ENCODE measurements at regions not wholly inside any gene's neighbourhood (a gene's known extent, or its start where the extent isn't known, plus 50 kb on each side); places are given as distances from the start of the nearest gene placed in this dataset.

GRCh38 chr12:93181409-93181965, 196.2 kb upstream of the NUDT4 start:
- POLR2A ChIA-PET (ENCODE audit: partially characterized antibody): no interaction called here
- no peak for FAIRE-seq
- no peak overlapping the region for H2AK5ac ChIP-seq (ENCODE audit: low read depth, low read length)
- TF ChIP-seq TAF1 (IDR thresholded peaks at IDR 0.05; ENCODE audit: low read depth, low read length) (no peak), PHF8 (conservative IDR thresholded peaks at IDR 0.05; ENCODE audit: low read depth, low read length) (no peak)

More at GRCh38 chr12:93181409-93181965, 196.2 kb upstream of the NUDT4 start:
- 82% methylated on average over 4 of the region's 4 CpGs; no CpG with 5 or more reads in 1 of the 2 experiments for WGBS, 2 experiments (ENCODE audit: extremely low coverage in 1 of 2, insufficient coverage in 1 of 2, insufficient read length in 1 of 2, insufficient replicate concordance in 2 of 2, low coverage in 1 of 2, low lambda C conversion rate in 2 of 2, missing lambda C conversion rate in 1 of 2)
- Histone ChIP-seq H3K18ac (ENCODE audit: extremely low read depth, low read length) (no peak overlapping the region), H4K8ac (ENCODE audit: extremely low read depth, insufficient read depth, low read length) (no peak overlapping the region), H3K23ac (ENCODE audit: insufficient read length) (no peak overlapping the region), H2BK12ac (ENCODE audit: low read depth, low read length) (no peak overlapping the region), H4K5ac (ENCODE audit: insufficient read length, low read depth, low read length) (no peak overlapping the region), H3K4me3 (ENCODE audit: extremely low read depth in 1 of 4, insufficient read depth in 2 of 4, low read depth in 3 of 4, low read length in 4 of 4) (no peak overlapping the region), H2AFZ (ENCODE audit: low read length) (no peak overlapping the region), H2BK15ac (ENCODE audit: low read length) (no peak overlapping the region), H3K79me1 (ENCODE audit: low read depth, low read length) (no peaks in the 10 kb centered on the region), H3K56ac (replicated peaks; ENCODE audit: insufficient read length, low read depth, low read length) (no peak overlapping the region), H4K20me1 (replicated peaks in 1 of 2; ENCODE audit: control insufficient read depth in 1 of 2, insufficient read depth in 2 of 2, low read length in 2 of 2) (no peaks in the 10 kb centered on the region), H3K14ac (ENCODE audit: insufficient read length) (no peak overlapping the region), H4K91ac (replicated peaks; ENCODE audit: insufficient read length, low read length) (no peak overlapping the region), H3K27me3 (replicated peaks in 1 of 4; ENCODE audit: control insufficient read depth in 3 of 4, extremely low read depth in 1 of 4, insufficient read depth in 3 of 4, low read length in 3 of 4) (no peaks in the 10 kb centered on the region), H3K4ac (replicated peaks; ENCODE audit: insufficient read length, low read depth, low read length) (no peak overlapping the region), H3K79me2 (ENCODE audit: control insufficient read depth in 1 of 2, insufficient read depth in 2 of 2, low read length in 2 of 2) (no peaks in the 10 kb centered on the region), H3K23me2 (ENCODE audit: low read depth, low read length) (peaks cover 1% of the 10 kb centered on the region; the same call in 1 of the 2 replicates), H2BK5ac (ENCODE audit: low read depth, low read length) (no peak overlapping the region), H3K27ac (ENCODE audit: low read depth, low read length) (no peak overlapping the region), H2BK120ac (replicated peaks; ENCODE audit: low read depth, low read length) (no peak overlapping the region), H3K4me2 (ENCODE audit: insufficient read depth in 1 of 2, low read depth in 2 of 2, low read length in 2 of 2) (no peak overlapping the region), H3K36me3 (ENCODE audit: control insufficient read depth in 2 of 4, insufficient read depth in 4 of 4, low read length in 3 of 4) (no peaks in the 10 kb centered on the region), H3K4me1 (replicated peaks in 1 of 4; ENCODE audit: control insufficient read depth in 3 of 4, insufficient read depth in 4 of 4, low read length in 3 of 4) (no peaks in the 10 kb centered on the region), H3K9me3 (ENCODE audit: insufficient read depth in 2 of 2, low read depth in 1 of 2, low read length in 1 of 2) (peaks cover 3 to 8% of the 10 kb centered on the region in 2 experiments; a peak in 1 of 4 replicates), H3K9ac (replicated peaks in 1 of 4; ENCODE audit: extremely low read depth in 1 of 4, low read depth in 3 of 4, low read length in 3 of 4) (no peak overlapping the region), H2BK20ac (ENCODE audit: low read length) (no peak overlapping the region)
- no peak for DNase-seq (ENCODE audit: low read depth in 1 of 2, low spot score in 2 of 2)
- CTCF ChIA-PET (ENCODE audit: partially characterized antibody): interaction anchor here (0.7 to 1.3 kb wide), 2 partner anchors 194 to 583 kb away, joined by 3 read pairs; no protein-coding TSS in a partner anchor

Measured in H1 (cell line).